ENCODE measurements at regions not wholly inside any gene's neighbourhood (a gene's known extent, or its start where the extent isn't known, plus 50 kb on each side); places are given as distances from the start of the nearest gene placed in this dataset.
"Not testable (repeated sequence)": the region's sequence is repeated elsewhere in the genome, so short reads cannot be mapped to it uniquely, and the experiment has no call there.

DNA sequence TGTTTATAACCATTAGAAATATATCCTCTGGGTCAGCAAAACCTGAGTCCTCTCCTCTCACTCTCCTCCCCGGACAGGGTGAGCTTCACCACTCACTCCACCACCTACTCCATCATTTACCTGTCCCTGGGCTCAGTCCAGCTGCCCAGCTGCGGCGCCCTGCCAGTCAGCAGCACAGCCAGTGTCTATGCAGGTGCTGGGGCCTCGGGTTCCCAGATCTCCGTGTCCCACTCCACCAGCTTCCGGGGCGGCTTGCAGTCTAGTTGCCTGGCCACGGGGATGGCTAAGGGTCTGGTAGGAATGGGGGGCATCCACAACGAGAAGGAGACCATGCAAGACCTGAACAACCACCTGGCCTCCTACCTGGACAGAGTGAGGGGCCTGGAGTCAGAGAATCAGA lies 662.2 kb upstream of the ACTRT1 start:
- H3K4me3 ChIP-seq (ENCODE audit: control insufficient read depth, low read depth, low read length): no peak overlapping the region
- TF ChIP-seq, protein P1, sequence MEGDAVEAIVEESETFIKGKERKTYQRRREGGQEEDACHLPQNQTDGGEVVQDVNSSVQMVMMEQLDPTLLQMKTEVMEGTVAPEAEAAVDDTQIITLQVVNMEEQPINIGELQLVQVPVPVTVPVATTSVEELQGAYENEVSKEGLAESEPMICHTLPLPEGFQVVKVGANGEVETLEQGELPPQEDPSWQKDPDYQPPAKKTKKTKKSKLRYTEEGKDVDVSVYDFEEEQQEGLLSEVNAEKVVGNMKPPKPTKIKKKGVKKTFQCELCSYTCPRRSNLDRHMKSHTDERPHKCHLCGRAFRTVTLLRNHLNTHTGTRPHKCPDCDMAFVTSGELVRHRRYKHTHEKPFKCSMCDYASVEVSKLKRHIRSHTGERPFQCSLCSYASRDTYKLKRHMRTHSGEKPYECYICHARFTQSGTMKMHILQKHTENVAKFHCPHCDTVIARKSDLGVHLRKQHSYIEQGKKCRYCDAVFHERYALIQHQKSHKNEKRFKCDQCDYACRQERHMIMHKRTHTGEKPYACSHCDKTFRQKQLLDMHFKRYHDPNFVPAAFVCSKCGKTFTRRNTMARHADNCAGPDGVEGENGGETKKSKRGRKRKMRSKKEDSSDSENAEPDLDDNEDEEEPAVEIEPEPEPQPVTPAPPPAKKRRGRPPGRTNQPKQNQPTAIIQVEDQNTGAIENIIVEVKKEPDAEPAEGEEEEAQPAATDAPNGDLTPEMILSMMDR (IDR thresholded peaks at IDR 0.05; ENCODE audit: control insufficient read depth, insufficient read depth, low read depth, low read length, missing control alignments): no peak
- no peak for DNase-seq (ENCODE audit: low read depth)

DNA sequence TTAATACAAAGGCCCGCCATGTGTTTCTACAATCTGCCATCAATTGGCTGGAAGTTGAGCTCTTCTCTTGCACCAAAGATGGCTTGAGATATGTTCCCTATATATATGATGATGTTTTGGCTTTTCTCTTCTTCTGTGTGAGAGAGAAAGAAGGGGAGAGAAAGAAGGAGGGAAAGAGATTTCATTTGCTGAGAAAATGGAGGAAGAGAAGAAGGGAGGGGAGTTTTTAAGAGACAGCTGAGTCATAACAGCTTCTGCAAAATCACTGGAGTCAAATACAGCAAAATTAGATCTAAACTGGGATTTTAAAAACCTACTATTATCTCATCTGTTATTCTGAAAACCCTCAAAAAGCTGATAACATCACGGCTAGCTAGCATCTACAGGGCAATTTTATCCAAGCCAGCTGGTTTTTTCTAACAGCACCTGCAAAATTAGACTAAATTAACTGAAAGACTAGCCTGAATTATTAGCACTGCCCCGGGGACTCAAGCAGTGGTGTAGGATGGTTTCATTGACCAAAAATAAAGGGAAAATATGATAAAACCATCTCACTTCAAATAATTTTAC lies 647.6 kb upstream of the ACTRT1 start:
- no peak for DNase-seq (ENCODE audit: low read depth)
- TF ChIP-seq, protein P1 (IDR thresholded peaks at IDR 0.05; ENCODE audit: control insufficient read depth, insufficient read depth, low read depth, low read length, missing control alignments): no peak
- H3K4me3 ChIP-seq (ENCODE audit: control insufficient read depth, low read depth, low read length): no peak overlapping the region

DNA sequence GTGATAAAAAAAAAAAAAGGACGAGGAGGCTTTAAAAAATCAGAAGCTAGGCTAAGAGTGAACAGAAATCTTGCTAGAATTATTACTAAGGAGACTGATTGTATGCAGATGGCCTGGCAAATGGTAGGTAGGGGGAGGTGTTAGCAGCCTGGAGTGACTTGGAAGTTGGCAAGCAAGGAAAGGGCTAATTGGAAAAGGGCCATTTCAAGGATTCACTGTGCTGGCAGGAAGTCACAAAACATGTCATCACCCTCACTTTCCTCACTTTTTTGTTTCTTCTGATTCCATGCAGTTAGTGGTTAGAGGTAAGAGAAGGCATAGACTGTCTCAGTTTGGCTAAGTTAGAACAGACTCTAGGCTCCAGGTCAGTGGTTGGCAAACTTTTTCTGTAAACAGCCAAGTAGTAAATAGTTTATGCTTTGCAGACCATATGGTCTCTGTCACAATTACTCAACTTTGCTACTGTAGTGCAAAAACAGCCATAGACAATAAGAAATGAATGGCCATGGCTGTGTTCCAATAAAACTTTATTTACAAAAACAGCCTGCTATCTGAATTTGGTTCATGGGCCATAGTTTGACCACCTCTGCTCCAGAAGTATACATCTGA lies 646.5 kb upstream of the ACTRT1 start:
- DNase-seq (ENCODE audit: low read depth): no peak
- TF ChIP-seq, protein P1 (IDR thresholded peaks at IDR 0.05; ENCODE audit: control insufficient read depth, insufficient read depth, low read depth, low read length, missing control alignments): no peak

DNA sequence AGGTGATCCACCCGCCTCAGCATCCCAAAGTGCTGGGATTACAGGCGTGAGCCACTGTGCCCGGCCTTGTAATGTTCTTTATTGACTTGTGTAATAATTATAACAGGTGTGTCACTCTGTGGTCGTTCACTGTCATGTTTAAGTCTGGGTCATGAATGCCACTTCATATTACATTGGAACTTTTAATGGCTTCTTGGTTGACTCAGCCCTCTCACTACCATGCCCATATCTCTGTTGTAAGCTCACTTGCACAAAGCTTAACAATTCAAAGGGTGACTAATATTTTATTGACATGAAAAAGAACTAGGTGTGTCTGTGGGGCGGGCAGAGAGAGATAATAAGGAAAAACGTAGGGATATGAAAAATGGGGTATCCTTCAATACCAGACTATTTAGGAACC lies 639.7 kb upstream of the ACTRT1 start:
- no peak for DNase-seq (ENCODE audit: low read depth)
- H3K4me3 ChIP-seq (ENCODE audit: control insufficient read depth, low read depth, low read length): no peak overlapping the region
- TF ChIP-seq, protein P1 (IDR thresholded peaks at IDR 0.05; ENCODE audit: control insufficient read depth, insufficient read depth, low read depth, low read length, missing control alignments): no peak

More for the DNA sequence above, 646.5 kb upstream of the ACTRT1 start:
- H3K4me3 ChIP-seq (ENCODE audit: control insufficient read depth, low read depth, low read length): no peak overlapping the region

DNA sequence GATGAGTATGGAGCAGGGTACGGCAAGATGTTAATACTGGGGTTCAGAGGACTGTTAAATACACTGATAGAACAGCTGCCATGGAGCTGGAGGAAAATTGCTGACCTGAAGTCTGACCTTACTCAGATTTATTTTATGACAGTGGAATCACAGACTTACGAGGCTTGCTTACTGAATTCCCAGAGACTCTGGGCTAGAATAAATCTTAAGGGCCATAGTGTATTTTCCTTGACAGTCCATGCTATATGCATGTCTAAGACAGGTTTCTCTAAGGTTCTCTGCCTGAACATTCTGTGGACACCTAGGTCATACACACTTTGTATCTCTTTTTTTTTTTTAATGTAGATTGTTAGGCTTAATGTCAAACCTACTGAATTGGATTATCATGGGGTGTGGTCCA lies 633.2 kb upstream of the ACTRT1 start:
- H3K4me3 ChIP-seq (ENCODE audit: control insufficient read depth, low read depth, low read length): no peak overlapping the region
- DNase-seq (ENCODE audit: low read depth): no peak
- TF ChIP-seq, protein P1 (IDR thresholded peaks at IDR 0.05; ENCODE audit: control insufficient read depth, insufficient read depth, low read depth, low read length, missing control alignments): no peak

DNA sequence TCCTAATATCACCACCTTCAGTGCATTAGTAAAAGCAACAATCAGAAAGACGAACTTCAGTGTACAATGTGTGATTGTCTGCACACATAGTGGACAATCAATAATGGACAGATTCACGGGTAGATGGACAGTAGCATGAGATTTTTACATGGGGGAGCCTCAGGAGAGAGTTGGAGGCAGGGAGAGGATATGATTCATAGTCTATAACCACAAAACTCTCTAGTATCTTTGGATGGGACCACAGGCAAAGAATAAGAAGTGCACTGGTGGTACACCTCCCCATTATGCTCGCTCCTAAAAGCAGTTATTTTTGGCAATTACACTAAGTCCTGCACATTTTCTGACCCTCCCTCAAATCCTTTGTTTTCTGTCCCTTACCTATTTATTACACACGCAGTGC lies 624.4 kb upstream of the ACTRT1 start:
- H3K4me3 ChIP-seq (ENCODE audit: control insufficient read depth, low read depth, low read length): no peak overlapping the region
- TF ChIP-seq, protein P1 (IDR thresholded peaks at IDR 0.05; ENCODE audit: control insufficient read depth, insufficient read depth, low read depth, low read length, missing control alignments): no peak
- DNase-seq (ENCODE audit: low read depth): no peak

DNA sequence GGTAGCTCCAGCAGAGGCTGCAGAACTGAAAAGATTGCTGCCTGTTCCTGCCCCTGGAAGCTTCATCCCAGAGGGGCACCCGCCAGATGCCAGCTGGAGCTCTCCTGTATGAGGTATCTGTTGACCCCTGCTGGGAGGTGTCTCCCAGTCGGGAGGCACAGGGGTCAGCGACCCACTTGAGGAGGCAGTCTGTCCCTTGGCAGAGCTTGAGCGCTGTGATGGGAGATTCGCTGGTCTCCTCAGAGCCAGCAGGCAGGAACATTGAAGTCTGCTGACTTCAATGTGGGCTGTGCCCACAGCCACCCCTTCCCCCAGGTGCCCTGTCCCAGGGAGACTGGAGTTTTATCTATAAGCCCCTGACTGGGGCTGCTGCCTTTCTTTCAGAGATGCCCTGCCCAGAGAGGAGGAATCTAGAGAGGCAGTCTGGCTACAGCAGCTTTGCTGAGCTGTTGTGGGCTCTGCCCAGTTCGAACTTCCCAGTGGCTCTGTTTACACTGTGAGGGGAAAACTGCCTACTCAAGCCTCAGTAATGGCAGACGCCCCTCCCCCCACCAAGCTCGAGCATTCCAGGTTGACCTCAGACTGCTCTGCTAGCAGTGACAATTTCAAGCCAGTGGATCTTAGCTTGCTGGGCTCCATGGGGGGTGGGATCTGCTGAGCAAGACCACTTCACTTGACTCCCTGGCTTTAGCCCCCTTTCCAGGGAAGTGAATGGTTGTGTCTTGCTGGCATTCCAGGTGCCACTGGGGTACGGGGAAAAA lies 622.3 kb upstream of the ACTRT1 start:
- not testable (repeated sequence) for H3K4me3 ChIP-seq (ENCODE audit: control insufficient read depth, low read depth, low read length); DNase-seq (ENCODE audit: low read depth)

Data from AG09309 (cell line).